Caki2 (cell line): ENCODE measurements at regions not wholly inside any gene's neighbourhood (a gene's known extent, or its start where the extent isn't known, plus 50 kb on each side); places are given as distances from the start of the nearest gene placed in this dataset.

Source experiments
- DNase-seq: peaks from one replicate; pipeline ENCODE4 v3.0.0-alpha.2; 2015; ENCODE audit warnings: low read depth
- in situ Hi-C: cut with HindIII; loops from 2 replicates; pipeline ENCODE4 v1.10.0; 2016; ENCODE audit warnings: low sequenced_read_pairs, low pct_unique_long_range_greater_than_20kb, mixed read lengths

- no peak for DNase-seq
- in situ Hi-C loops: no loop called here
These were observed 282.9 kb upstream of the COL8A1 start for GRCh38 chr3:99355465-99355864.

- no peak for DNase-seq
- in situ Hi-C loops: no loop called here
These were observed 285.6 kb upstream of the COL8A1 start for GRCh38 chr3:99352811-99353210.

GRCh38 chr3:99351122-99351521, 287.3 kb upstream of the COL8A1 start:
- DNase-seq: no peak
- in situ Hi-C loops: no loop called here

GRCh38 chr3:99348451-99348850, 289.9 kb upstream of the COL8A1 start:
- DNase-seq: no peak
- in situ Hi-C loops: no loop called here

- in situ Hi-C loops: no loop called here
These were observed 294.2 kb upstream of the COL8A1 start for GRCh38 chr3:99344216-99344615.

GRCh38 chr3:99342383-99342782, 296.0 kb upstream of the COL8A1 start:
- no peak for DNase-seq

More at GRCh38 chr3:99344216-99344615, 294.2 kb upstream of the COL8A1 start:
- DNase-seq: no peak

GRCh38 chr3:99339222-99339621, 299.2 kb upstream of the COL8A1 start:
- in situ Hi-C loops: no loop called here
- DNase-seq: no peak

More at GRCh38 chr3:99342383-99342782, 296.0 kb upstream of the COL8A1 start:
- in situ Hi-C loops: no loop called here

GRCh38 chr3:99332718-99333117, 305.7 kb upstream of the COL8A1 start:
- in situ Hi-C loops: no loop called here
- DNase-seq: no peak

GRCh38 chr3:99332276-99332675, 306.1 kb upstream of the COL8A1 start:
- in situ Hi-C loops: no loop called here
- DNase-seq: no peak

GRCh38 chr3:99330924-99331532, 307.4 kb upstream of the COL8A1 start:
- in situ Hi-C loops: no loop called here
- no peak for DNase-seq

- no peak for DNase-seq
- in situ Hi-C loops: no loop called here
These were observed 308.1 kb upstream of the COL8A1 start for GRCh38 chr3:99330281-99330680.

- in situ Hi-C loops: no loop called here
- DNase-seq: no peak
These were observed 313.0 kb upstream of the COL8A1 start for GRCh38 chr3:99325402-99325801.

- in situ Hi-C loops: no loop called here
- no peak for DNase-seq
These were observed 313.7 kb upstream of the COL8A1 start for GRCh38 chr3:99324636-99325203.

- no peak for DNase-seq
- in situ Hi-C loops: no loop called here
These were observed 314.5 kb upstream of the COL8A1 start for GRCh38 chr3:99323940-99324339.

- in situ Hi-C loops: no loop called here
- DNase-seq: no peak
These were observed 315.8 kb upstream of the COL8A1 start for GRCh38 chr3:99322551-99322950.

- DNase-seq: no peak
- in situ Hi-C loops: no loop called here
These were observed 317.1 kb upstream of the COL8A1 start for GRCh38 chr3:99321261-99321660.

- no peak for DNase-seq
- in situ Hi-C loops: no loop called here
These were observed 318.4 kb upstream of the COL8A1 start for GRCh38 chr3:99319961-99320360.

GRCh38 chr3:99319450-99319849, 318.9 kb upstream of the COL8A1 start:
- in situ Hi-C loops: no loop called here
- no peak for DNase-seq

- no peak for DNase-seq
- in situ Hi-C loops: no loop called here
These were observed 321.2 kb upstream of the COL8A1 start for GRCh38 chr3:99317201-99317600.

- in situ Hi-C loops: no loop called here
- DNase-seq: no peak
These were observed 322.5 kb upstream of the COL8A1 start for GRCh38 chr3:99315896-99316295.
